ENCODE measurements at regions not wholly inside any gene's neighbourhood (a gene's known extent, or its start where the extent isn't known, plus 50 kb on each side); places are given as distances from the start of the nearest gene placed in this dataset.
"Not testable (repeated sequence)": the region's sequence is repeated elsewhere in the genome, so short reads cannot be mapped to it uniquely, and the experiment has no call there.

DNA sequence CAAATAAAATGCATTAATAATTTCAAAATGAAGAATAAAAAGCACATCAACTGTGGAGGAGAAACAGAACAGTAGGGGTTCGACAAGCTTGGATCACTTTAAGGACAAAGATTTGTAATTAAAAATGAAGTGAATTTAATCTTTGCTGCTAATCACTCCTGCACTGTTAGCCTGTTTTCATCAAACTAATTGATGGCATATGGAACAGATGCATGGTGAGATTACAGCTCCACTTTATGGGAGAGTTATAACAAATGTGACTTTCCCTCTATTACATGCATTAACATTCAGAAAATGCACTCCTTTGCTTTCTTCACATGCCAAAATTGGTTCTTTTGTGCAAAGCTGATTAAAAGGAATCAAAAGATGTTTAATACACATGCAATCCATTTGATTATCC, 207.2 kb upstream of the C21orf91 start:
- H3K4me3 ChIP-seq (ENCODE audit: low read depth, low read length), result no peak overlapping the region
- TF ChIP-seq CTCF (IDR thresholded peaks at IDR 0.05; ENCODE audit: borderline replicate concordance, insufficient read depth, low read depth, low read length), result no peak

DNA sequence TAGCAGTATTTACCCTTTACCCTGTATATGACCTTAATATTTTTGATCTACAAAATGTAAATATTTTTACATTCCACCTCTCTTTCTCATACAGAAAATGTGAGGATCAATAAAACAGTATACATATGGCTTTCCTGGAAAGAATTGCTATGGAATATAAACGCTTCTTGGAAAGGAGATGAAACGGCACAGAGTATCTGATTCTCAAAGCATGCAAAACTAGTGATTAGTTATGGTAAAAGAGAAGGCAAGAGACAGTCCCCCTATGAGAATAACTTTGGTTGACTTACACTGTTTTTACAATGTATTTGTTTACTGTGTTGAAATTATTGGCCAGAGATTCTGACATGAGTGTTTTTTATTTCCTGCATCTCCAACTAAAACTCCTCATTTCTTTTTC, 204.6 kb upstream of the C21orf91 start:
- H3K4me3 ChIP-seq (ENCODE audit: low read depth, low read length), result no peak overlapping the region
- no peak for TF ChIP-seq CTCF (IDR thresholded peaks at IDR 0.05; ENCODE audit: borderline replicate concordance, insufficient read depth, low read depth, low read length)

DNA sequence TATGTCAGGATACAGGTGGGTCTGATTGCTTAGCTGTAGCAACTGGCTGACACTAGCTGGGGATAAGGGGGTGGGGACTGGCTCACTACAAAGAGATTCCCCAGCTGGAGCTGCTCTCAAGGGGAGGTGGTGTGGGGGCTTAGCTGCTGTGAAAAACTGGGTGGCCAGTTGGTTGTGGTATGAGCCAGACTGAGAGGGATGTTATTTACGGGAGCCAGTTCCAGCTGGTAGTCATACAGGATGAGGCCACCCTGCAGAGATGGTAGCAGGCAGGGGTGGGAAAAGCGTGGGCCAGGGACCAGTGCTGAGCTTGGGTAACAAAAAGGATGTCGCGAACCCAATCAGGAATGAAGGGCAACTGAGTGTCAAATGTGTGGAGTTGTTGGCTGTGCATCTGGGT, 204.0 kb upstream of the C21orf91 start:
- TF ChIP-seq CTCF (IDR thresholded peaks at IDR 0.05; ENCODE audit: borderline replicate concordance, insufficient read depth, low read depth, low read length), result no peak
- H3K4me3 ChIP-seq (ENCODE audit: low read depth, low read length), result no peak overlapping the region

DNA sequence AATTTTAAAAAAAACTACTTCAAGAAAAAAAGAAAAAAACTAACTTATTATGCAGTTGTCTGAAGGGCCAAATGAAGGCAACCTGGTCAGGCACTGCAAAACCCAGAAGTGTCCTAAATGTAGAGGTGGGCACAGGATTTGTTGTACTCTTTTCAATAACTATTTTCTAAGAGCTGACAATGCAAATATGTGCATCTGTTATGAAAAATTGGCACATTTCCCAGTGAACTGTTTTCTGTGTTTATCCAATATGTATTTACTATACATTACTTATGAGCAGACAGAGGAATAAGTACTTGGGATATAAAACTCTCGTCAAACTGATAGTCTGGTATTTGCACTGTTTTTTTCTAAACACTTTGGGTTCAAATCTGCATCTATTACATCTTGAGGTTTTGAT, 188.0 kb upstream of the C21orf91 start:
- no peak overlapping the region for H3K4me3 ChIP-seq (ENCODE audit: low read depth, low read length)
- no peak for TF ChIP-seq CTCF (IDR thresholded peaks at IDR 0.05; ENCODE audit: borderline replicate concordance, insufficient read depth, low read depth, low read length)

DNA sequence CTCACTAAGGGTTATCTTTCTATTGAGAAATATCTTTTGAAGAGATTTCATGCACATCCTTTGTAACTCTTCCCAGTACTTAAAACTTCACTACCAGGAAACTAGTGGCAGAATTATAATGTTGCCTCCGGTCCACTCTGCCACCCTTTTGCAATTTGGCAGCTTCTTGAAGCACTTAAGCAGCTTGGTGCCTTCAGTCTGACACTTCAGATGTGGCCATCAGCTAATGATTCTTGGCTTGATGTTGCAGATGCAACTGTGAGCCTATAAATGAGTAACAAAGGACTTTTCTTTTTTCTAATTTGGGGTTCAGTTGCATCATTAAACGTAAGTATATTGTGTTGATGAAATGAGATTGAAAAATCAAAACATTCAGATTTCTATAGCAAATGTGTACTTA, 187.5 kb upstream of the C21orf91 start:
- TF ChIP-seq CTCF (IDR thresholded peaks at IDR 0.05; ENCODE audit: borderline replicate concordance, insufficient read depth, low read depth, low read length), result no peak
- no peak overlapping the region for H3K4me3 ChIP-seq (ENCODE audit: low read depth, low read length)

DNA sequence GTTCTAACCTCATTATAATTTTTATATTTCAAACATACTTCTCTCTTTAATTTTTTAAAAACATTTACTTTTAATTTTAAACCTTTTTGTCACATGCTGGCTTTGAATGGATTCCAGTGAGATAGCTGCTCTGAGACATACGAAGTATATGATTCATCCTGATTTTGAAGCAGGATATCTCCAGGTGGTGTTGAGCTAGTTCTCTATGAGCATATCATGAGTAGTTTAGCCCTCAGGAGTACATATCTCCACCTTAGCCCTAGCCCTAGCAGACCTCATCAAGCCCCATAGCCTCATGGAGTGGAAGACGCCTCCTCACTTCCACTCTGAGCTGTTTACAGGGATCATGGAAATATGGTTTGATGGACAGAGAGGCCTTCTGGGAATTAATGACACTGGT, 183.2 kb upstream of the C21orf91 start:
- H3K4me3 ChIP-seq (ENCODE audit: low read depth, low read length), result no peak overlapping the region
- TF ChIP-seq CTCF (IDR thresholded peaks at IDR 0.05; ENCODE audit: borderline replicate concordance, insufficient read depth, low read depth, low read length), result no peak

DNA sequence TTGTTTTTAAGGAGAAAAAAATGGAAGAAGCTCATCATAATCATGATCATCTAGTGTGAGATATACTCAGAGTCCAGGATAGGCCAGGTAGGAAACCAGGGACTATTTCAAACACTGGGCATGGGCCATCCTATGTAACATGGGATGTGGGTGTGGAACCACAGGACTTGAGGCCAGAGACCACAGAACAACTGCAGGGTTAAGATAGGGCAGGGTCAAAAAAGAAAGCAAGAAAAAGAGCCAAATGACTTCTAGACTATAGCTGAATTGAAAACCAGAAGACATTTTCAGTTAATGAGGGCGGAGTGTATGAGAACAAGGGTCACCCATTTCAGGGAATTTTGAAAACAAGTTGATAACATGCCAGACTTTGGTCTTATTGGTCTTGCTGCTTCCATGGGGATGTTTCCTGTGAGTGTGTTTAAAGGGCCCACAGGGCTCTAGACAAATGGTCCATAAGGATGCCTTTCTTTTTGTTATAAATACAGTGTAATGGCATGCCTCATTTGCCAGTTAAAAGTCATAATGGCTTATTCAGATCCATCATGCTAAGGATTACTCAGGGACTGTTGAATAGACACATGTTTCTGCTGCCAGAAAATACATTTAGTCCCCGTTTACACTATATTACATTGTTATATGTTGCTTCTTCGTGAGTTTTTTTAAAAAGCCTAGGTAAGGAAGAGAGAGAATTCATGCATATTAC, 182.0 kb upstream of the C21orf91 start:
- no peak overlapping the region for H3K4me3 ChIP-seq (ENCODE audit: low read depth, low read length)
- TF ChIP-seq CTCF (IDR thresholded peaks at IDR 0.05; ENCODE audit: borderline replicate concordance, insufficient read depth, low read depth, low read length), result no peak

GRCh38 chr21:17998599-17998998, 179.4 kb upstream of the C21orf91 start:
- not testable (repeated sequence) for H3K4me3 ChIP-seq (ENCODE audit: low read depth, low read length)

Data from GM12875 (cell line).